TTC549 (cell line): ENCODE measurements at regions not wholly inside any gene's neighbourhood (a gene's known extent, or its start where the extent isn't known, plus 50 kb on each side); places are given as distances from the start of the nearest gene placed in this dataset.

Experiments
- FAIRE-seq: peaks from 2 replicates; lab custom pipeline; 2012; peaks lifted over from hg19 to GRCh38; lab: Jason Lieb, UNC

DNA sequence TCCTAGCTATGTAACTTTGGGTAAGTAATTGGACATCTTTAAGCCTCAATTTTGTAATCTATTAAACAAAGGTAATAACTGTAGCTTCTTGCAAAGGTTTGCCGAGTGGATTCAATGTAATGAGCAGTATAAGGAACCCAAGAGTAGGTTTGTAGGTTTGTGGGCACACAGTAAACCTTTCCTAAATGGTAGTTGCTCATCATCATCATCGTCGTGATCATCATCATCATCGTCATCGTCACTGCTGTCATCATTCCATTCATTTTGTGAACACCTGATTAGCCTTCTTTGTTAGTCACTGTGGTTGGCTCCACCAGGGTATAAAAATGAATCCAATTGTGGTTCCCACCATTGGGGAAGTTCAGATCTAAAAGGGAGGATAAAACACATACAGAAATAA is 223.1 kb upstream of the KIRREL3 start:
- FAIRE-seq = no peak

- no peak for FAIRE-seq
Observed at GRCh38 chr11:127223026-127223425, 222.5 kb upstream of the KIRREL3 start.

- no peak for FAIRE-seq
Observed at GRCh38 chr11:127219704-127220103, 219.1 kb upstream of the KIRREL3 start.

DNA sequence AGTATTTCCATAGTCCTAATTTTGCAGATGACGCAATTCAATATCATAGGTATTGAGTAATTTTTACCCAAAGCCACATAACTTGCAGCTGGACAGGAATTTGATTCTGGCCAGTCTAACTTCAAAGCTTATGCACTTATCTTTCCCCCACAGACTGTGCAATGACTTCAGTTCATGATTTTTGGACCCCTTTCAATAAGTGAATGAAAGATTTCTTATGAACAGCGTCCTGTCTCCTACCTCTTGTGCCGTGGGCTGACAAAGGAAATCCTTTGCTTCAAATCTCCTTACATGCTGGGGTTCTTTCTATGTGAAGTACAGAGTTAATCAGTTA is 217.7 kb upstream of the KIRREL3 start:
- no peak for FAIRE-seq

GRCh38 chr11:127217452-127218274 is 217.1 kb upstream of the KIRREL3 start:
- no peak for FAIRE-seq

GRCh38 chr11:127205688-127206217 is 205.2 kb upstream of the KIRREL3 start:
- FAIRE-seq = no peak

DNA sequence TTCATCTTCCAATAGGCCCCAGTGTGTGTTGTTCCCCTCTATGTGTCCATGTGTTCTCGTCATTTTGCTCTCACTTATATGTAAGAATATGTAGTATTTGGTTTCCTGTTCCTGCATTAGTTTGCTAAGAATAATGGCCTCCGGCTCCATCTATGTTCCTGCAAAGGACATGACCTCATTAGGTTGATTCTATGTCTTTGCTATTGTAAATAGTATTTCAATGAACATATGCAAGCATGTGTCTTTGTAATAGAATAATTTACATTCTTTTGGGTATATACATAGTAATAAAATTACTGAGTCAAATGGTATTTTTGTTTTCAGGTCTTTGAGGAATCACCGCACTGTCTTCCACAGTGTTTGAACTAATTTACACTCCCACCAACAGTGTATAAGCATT is 202.9 kb upstream of the KIRREL3 start:
- FAIRE-seq = no peak

DNA sequence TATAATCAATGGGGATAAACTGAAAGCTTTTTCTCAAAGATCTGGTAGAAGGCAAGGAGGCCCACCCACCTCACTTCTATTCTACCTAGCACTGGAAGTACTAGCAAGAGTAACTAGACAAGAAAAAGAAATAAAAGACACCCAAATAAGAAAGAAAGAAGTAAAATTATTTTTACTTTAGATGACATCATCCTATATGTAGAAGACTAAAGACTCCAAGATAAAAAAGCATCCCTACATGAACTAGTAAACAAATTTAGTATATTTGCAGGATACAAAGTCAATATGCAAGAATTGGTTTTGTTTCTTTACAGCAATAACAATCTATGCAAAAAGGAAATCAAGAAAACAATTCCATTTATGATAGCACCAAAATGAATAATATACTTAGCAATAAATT is 201.5 kb upstream of the KIRREL3 start:
- FAIRE-seq = no peak

GRCh38 chr11:127199306-127199801 is 198.8 kb upstream of the KIRREL3 start:
- no peak for FAIRE-seq

GRCh38 chr11:127195501-127196120 is 195.0 kb upstream of the KIRREL3 start:
- FAIRE-seq = no peak

- no peak for FAIRE-seq
Observed at GRCh38 chr11:127194521-127194920, 194.0 kb upstream of the KIRREL3 start.

GRCh38 chr11:127193950-127194349 is 193.4 kb upstream of the KIRREL3 start:
- no peak for FAIRE-seq

DNA sequence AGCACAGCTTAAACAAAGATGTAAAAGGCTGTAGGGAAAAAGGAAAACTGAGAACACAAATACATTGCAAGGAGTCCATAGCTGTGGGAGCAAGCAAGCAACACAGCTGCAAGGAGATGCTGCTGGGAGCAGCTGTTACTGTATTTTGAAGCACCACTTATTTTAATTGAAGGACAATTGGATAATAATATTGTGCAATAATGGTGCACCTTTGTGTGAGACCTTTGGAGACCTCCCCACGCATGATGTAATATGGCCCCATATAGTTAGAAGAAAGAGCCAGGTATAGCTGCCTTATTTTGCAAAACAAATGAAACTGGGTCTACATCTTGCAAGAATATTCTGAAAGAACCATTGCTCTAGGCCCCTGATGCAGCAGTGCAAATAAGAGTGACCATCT is 191.1 kb upstream of the KIRREL3 start:
- no peak for FAIRE-seq

- FAIRE-seq = no peak
Observed at GRCh38 chr11:127191261-127191660, 190.7 kb upstream of the KIRREL3 start.

DNA sequence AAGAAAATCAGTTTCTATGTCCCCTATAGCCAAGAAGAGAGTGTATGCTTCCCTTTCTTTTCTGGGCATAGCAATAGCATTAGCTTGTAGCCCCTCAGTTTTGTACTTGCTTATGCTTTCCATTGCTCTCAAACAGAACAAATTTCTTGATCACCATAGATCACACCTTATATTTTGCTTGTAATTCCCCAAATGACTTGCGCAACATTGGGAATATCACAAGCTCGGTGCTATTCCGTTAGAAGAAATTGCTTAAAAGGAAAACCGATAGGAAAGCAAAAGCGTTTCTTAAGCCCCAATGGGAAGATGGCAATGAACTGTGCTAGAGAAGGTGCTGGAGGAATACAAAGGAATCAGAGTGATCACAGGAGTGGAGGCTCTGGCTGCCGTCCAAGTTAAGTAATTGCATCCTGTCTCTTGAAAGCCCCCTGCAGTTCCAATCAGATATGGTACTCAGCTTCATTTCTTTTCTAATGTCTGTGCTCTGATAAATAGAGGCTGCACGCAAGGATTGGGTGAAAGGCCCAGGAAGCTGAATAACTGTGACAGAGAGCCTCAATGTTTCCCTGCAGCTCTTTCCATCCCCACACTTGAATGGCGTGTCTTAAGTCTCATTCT is 182.1 kb upstream of the KIRREL3 start:
- no peak for FAIRE-seq

GRCh38 chr11:127157225-127157624 is 156.7 kb upstream of the KIRREL3 start:
- no peak for FAIRE-seq

DNA sequence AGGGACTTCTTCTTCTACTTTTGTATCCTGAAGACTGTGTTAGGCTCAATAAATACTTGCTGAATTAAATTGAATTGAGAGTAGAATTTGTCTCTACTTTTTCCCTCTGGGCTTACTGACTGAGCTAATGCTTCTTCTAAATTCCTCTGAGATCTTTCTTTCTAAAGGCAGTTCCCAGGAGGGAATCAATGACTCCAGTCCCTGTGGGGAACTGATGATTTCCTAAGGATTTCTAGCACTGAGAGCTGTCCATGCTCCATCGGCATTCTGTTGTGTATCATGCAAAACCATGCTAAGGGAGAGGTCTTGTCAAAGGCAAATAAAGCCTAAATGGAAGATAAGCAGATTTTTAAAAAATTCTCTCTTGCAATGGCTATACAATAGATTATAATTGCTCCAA is 148.8 kb upstream of the KIRREL3 start:
- FAIRE-seq = no peak

GRCh38 chr11:127143251-127143650 is 142.7 kb upstream of the KIRREL3 start:
- no peak for FAIRE-seq

- no peak for FAIRE-seq
Observed at GRCh38 chr11:127138613-127139012, 138.0 kb upstream of the KIRREL3 start.

DNA sequence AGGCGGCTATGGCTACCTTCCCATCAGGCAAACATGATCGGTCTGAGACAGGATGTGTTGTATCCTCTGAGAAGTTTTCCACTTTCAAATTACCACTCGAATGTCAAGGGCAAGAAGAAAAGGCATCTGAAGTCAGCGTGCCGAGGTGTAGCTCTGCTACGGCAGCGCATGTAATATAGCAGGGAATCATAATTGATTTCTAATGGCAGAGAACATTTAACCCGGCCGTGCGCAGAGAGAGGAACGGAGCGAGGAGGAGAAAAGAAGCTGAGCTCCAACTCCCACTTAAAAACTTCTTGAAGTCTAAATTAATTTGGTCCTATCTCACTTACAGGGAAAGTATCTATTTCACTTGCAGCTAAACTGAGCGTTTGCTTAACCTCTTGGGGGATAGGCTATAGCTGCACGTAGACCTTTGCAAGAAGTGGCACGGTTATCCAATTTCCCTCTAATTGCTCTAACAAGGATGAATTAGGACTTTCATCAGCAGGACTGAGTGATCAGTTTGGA is 137.3 kb upstream of the KIRREL3 start:
- FAIRE-seq = no peak

DNA sequence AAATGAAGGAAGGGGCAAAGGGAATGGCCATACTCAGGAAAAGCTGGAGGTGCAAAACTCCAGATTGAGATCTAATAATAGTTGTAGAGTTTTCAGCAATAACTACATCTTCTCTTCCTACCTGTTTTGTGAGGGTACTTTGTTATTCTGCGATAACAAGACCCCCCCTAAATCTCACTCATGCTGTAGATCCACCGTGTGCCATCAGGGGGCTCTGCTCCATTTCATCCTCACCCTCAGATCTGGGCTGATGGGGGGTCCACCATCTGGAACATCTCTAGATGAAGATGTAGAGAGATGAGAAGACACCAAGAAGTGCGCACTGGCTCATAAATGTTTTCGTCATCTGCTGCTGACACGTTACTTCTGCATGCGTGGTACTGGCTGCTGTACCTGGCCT is 135.9 kb upstream of the KIRREL3 start:
- FAIRE-seq = no peak

DNA sequence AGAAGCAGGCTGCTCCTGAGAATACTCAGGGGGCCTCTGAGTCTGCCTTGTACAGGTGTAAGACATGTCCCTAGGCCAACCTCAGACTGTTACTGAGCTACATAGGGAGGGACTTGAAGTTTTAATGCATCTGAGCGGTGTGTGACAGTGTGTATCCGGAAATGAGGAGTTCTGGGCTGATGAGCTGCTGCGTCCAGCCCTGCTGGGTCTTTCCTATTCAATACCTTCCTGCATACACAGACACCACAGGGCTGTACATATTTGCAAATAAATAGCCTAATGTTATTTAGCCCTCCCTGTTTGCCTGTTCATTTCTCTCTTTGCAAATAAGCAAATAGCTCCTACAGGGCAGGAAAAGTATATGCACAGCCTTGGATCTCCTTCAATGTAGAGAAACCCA is 134.7 kb upstream of the KIRREL3 start:
- no peak for FAIRE-seq

DNA sequence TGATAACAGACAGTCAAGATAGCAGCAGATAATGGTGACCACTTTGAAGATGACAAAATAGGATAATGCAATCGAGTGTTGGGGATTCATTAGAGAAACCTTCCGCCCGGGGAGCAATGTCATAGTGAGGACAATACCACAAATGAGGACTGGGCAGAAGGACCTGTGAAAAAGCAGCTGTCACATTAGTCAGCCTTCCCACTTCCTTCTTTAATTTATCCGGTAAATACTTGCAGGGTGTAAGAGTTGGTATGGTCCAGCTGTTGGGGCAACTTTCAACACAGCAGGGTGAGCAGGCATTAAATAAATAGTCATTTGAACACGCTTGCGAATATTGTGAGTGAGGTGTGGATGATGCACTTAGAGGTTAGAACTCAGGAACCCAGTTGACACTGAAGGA is 132.5 kb upstream of the KIRREL3 start:
- no peak for FAIRE-seq
